ENCODE measurements at regions not wholly inside any gene's neighbourhood (a gene's known extent, or its start where the extent isn't known, plus 50 kb on each side); places are given as distances from the start of the nearest gene placed in this dataset.

DNA sequence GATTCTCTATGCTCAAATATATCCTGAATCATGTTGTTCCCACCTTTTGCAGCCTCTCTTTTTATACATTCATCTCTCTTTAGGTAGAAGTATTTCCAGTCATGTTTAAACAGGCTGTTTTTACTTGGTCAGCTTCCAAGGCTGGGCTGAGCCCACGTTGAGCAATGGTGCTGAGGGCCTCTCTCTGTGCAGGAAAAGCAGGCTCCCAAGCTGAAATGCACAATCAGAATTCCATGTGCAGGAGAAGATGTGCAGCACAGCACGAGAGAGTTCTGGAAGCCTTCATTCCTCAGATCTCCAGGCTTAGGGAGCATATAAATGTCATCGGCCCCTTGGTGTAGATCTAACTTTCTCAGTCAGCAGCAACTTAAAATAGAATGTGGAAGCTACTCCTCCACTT, 588.5 kb downstream of the TNS3 start:
- TF ChIP-seq CTCF (IDR thresholded peaks at IDR 0.05) (no peak), POLR2A (IDR thresholded peaks at IDR 0.05) (no peak), EP300 (IDR thresholded peaks at IDR 0.05) (no peak)
